Peyer's patch (tissue), 4 donors: ENCODE measurements at regions not wholly inside any gene's neighbourhood (a gene's known extent, or its start where the extent isn't known, plus 50 kb on each side); places are given as distances from the start of the nearest gene placed in this dataset.

Experiments
- POLR2A ChIP-seq, 2 donors: fragments of 450-650 bp; IDR thresholded peaks; one replicate each; pipeline ENCODE4 v1.5.1; 2017; ENCODE audit warnings: antibody characterized with exemption in 2 of 2, mild to moderate bottlenecking in 2 of 2, moderate library complexity in 2 of 2
- TF ChIP-seq, protein P1 (sequence below), 6 experiments: fragments of 450-650 bp in 4 of 6; fragments of 200-600 bp in 2 of 6; sonication (generic) in 1 of 6; IDR thresholded peaks; one replicate each; pipeline ENCODE4 v1.5.1; 2017 to 2019; ENCODE audit warnings: antibody characterized with exemption in 6 of 6, mild to moderate bottlenecking in 3 of 6, moderate library complexity in 1 of 6

DNA sequence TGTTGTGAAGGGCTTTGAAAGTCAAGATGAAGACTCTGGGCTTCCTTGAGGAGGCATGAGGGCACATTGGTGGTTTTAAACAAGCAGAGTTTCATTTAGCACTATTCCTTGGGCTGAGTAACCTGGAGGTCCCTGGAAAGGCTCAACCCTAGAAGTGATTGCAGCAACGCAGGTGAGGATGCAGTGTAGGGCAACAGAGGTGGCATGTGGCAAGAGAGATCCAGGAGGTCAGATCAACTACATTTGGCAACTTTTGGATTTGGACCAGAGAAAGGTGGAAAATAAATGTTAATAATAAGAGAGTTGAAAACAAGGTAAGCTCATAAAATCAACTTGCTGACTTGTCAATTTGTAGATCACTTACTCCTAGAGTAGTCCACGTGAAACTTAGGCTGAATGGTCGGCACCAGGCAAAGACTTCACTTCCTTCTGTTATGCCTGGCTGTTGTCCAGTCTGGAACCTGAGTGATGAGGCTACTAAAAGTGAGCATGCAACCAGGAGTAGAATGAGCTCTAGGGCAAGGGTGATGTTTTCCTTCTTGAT lies 414.6 kb upstream of the ZMIZ1 start:
- TF ChIP-seq POLR2A (IDR thresholded peaks at IDR 0.05) = no peak
- TF ChIP-seq, protein P1, sequence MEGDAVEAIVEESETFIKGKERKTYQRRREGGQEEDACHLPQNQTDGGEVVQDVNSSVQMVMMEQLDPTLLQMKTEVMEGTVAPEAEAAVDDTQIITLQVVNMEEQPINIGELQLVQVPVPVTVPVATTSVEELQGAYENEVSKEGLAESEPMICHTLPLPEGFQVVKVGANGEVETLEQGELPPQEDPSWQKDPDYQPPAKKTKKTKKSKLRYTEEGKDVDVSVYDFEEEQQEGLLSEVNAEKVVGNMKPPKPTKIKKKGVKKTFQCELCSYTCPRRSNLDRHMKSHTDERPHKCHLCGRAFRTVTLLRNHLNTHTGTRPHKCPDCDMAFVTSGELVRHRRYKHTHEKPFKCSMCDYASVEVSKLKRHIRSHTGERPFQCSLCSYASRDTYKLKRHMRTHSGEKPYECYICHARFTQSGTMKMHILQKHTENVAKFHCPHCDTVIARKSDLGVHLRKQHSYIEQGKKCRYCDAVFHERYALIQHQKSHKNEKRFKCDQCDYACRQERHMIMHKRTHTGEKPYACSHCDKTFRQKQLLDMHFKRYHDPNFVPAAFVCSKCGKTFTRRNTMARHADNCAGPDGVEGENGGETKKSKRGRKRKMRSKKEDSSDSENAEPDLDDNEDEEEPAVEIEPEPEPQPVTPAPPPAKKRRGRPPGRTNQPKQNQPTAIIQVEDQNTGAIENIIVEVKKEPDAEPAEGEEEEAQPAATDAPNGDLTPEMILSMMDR (IDR thresholded peaks at IDR 0.05) = no peak
